Liver (tissue), 7 donors: ENCODE measurements at regions not wholly inside any gene's neighbourhood (a gene's known extent, or its start where the extent isn't known, plus 50 kb on each side); places are given as distances from the start of the nearest gene placed in this dataset.

ENCODE experiments used
- DNase-seq: peaks from one replicate; pipeline ENCODE4 v3.0.0-alpha.2; 2017; ENCODE audit warnings: low spot score
- H3K27ac ChIP-seq, 2 donors: one replicate each; pipeline ENCODE4 v1.7.0; 2013; ENCODE audit warnings: inconsistent platforms in 2 of 2, low read length in 2 of 2, control low read depth in 1 of 2, low read depth in 1 of 2, mild to moderate bottlenecking in 1 of 2
- H3K27me3 ChIP-seq, 4 donors: one replicate each; pipeline versions ENCODE4 v1.6.1 to v1.7.0; 2013; ENCODE audit warnings: low read length in 3 of 4, inconsistent platforms in 1 of 4, mild to moderate bottlenecking in 1 of 4, moderate library complexity in 1 of 4; ENCODE audit not compliant: control insufficient read depth in 4 of 4, insufficient read depth in 4 of 4
- H3K36me3 ChIP-seq, 4 donors: one replicate each; pipeline versions ENCODE4 v1.6.1 to v1.7.0; 2013; ENCODE audit warnings: low read length in 3 of 4, mild to moderate bottlenecking in 3 of 4, low read depth in 1 of 4, moderate library complexity in 1 of 4; ENCODE audit not compliant: control insufficient read depth in 4 of 4, insufficient read depth in 3 of 4
- H3K4me1 ChIP-seq, 4 donors: one replicate each; pipeline versions ENCODE4 v1.6.1 to v1.7.0; 2013; ENCODE audit warnings: low read length in 3 of 4, mild to moderate bottlenecking in 3 of 4, moderate library complexity in 1 of 4; ENCODE audit not compliant: control insufficient read depth in 4 of 4, insufficient read depth in 4 of 4
- H3K4me3 ChIP-seq, 3 donors: one replicate each; pipeline versions ENCODE4 v1.6.1 to v1.7.0; 2013; ENCODE audit warnings: low read length in 3 of 3, control low read depth in 1 of 3, low read depth in 1 of 3, mild to moderate bottlenecking in 1 of 3
- H3K9ac ChIP-seq, 2 donors: one replicate each; pipeline ENCODE4 v1.7.0; 2013; ENCODE audit warnings: low read length in 2 of 2, mild to moderate bottlenecking in 2 of 2, moderate library complexity in 2 of 2, control low read depth in 1 of 2, low read depth in 1 of 2
- H3K9me3 ChIP-seq, 4 donors: one replicate each; pipeline versions ENCODE4 v1.6.1 to v1.7.0; 2013; ENCODE audit warnings: low read length in 3 of 4; ENCODE audit not compliant: control insufficient read depth in 4 of 4
- EGR1 ChIP-seq, 2 donors: IDR thresholded peaks; 2 replicates each; pipeline ENCODE4 v1.6.1; 2016 to 2018; ENCODE audit warnings: antibody characterized with exemption in 2 of 2, low read depth in 2 of 2
- FOXA1 ChIP-seq: IDR thresholded peaks from 2 replicates; pipeline ENCODE4 v1.6.1; 2016; ENCODE audit warnings: antibody characterized with exemption
- GABPA ChIP-seq, 2 donors: IDR thresholded peaks in 1 of 2; conservative IDR thresholded peaks in 1 of 2; 2 replicates each; pipeline ENCODE4 v1.6.1; 2016; ENCODE audit warnings: antibody characterized with exemption in 2 of 2, mild to moderate bottlenecking in 1 of 2, moderate library complexity in 1 of 2
- HNF4A ChIP-seq, 2 donors: conservative IDR thresholded peaks; 2 replicates each; pipeline ENCODE4 v1.6.1; 2016; ENCODE audit warnings: antibody characterized with exemption in 2 of 2, mild to moderate bottlenecking in 2 of 2
- HNF4G ChIP-seq: IDR thresholded peaks from 2 replicates; pipeline ENCODE4 v1.6.1; 2016; ENCODE audit warnings: antibody characterized with exemption
- JUND ChIP-seq, 2 donors: IDR thresholded peaks; 2 replicates each; pipeline ENCODE4 v1.6.1; 2016; ENCODE audit warnings: antibody characterized with exemption in 2 of 2
- RAD21 ChIP-seq, 2 donors: IDR thresholded peaks; 2 replicates each; pipeline ENCODE4 v1.6.1; 2016; ENCODE audit warnings: antibody characterized with exemption in 2 of 2, mild to moderate bottlenecking in 2 of 2
- RXRA ChIP-seq, 2 donors: IDR thresholded peaks; 2 replicates each; pipeline ENCODE4 v1.6.1; 2017 to 2018; ENCODE audit warnings: antibody characterized with exemption in 2 of 2, mild to moderate bottlenecking in 1 of 2
- SP1 ChIP-seq: IDR thresholded peaks from 2 replicates; pipeline ENCODE4 v1.6.1; 2018; ENCODE audit warnings: antibody characterized with exemption, mild to moderate bottlenecking
- YY1 ChIP-seq: IDR thresholded peaks from 2 replicates; pipeline ENCODE4 v1.6.1; 2016; ENCODE audit warnings: antibody characterized with exemption, mild to moderate bottlenecking
- WGBS: extraction: QIAGEN DNeasy Blood & Tissue Kit; methylation state at CpG from one replicate; pipeline ENCODE4 v1.1.7; 2013; 5-methylcytosine and 5-hydroxymethylcytosine counted together
- TF ChIP-seq, protein P1 (sequence below): IDR thresholded peaks from 2 replicates; pipeline ENCODE4 v1.6.1; 2016; ENCODE audit warnings: antibody characterized with exemption
- TF ChIP-seq, protein P2 (sequence below): IDR thresholded peaks from 2 replicates; pipeline ENCODE4 v1.6.1; 2016; ENCODE audit warnings: antibody characterized with exemption
- TF ChIP-seq, protein P3 (sequence below): IDR thresholded peaks from 2 replicates; pipeline ENCODE4 v1.6.1; 2016; ENCODE audit warnings: antibody characterized with exemption
- donor health status: healthy.
- donor health status: healthy.
- donor health status: healthy.
- donor health status: healthy.

DNA sequence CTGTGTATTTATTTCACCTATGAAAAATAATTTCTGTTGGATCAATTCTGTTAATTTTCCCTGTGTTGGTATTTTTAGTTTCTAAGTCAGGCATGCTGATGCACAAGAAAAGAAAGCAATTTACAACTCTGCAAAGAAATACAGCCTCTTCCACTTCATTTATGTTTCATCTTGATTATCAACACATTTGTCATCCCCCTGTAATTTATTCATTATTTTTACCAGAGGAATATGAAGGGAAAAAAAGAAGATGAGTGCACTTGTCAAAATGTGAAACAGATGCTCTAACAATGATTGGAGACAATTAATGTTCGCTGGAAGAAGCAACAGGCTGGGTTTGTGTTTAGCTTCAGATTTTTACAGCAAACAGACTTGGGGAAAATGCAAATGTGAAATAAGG is 958.5 kb upstream of the SEL1L start (continued):
- TF ChIP-seq, protein P1, sequence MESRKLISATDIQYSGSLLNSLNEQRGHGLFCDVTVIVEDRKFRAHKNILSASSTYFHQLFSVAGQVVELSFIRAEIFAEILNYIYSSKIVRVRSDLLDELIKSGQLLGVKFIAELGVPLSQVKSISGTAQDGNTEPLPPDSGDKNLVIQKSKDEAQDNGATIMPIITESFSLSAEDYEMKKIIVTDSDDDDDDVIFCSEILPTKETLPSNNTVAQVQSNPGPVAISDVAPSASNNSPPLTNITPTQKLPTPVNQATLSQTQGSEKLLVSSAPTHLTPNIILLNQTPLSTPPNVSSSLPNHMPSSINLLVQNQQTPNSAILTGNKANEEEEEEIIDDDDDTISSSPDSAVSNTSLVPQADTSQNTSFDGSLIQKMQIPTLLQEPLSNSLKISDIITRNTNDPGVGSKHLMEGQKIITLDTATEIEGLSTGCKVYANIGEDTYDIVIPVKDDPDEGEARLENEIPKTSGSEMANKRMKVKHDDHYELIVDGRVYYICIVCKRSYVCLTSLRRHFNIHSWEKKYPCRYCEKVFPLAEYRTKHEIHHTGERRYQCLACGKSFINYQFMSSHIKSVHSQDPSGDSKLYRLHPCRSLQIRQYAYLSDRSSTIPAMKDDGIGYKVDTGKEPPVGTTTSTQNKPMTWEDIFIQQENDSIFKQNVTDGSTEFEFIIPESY: no peak

DNA sequence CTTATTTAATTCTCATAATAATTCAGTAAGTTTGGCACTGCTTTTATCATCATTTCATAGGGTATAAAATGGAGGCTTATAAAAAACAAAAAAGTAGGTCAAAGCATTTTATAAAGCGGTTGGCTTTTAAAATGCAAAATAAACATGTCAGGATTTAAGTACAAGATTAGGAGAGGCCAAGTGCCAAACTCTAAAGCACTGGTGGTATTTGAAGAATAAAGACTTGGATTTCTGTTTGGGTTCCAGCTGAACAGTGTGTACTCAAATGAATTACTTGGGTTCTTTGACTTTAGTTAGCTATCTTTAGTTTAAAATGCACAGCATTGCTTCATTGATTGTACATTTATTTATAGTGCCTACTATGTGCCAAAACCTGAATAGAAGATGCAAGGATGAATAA is 966.6 kb upstream of the SEL1L start:
- Histone ChIP-seq H3K9ac (no peak overlapping the region), H3K9me3 (no peaks in the 10 kb centered on the region), H3K4me3 (no peak overlapping the region), H3K36me3 (no peaks in the 10 kb centered on the region), H3K27ac (no peak overlapping the region), H3K4me1 (no peaks in the 10 kb centered on the region), H3K27me3 (no peaks in the 10 kb centered on the region)
- WGBS: 72% methylated on average over 1 of the region's 1 CpG
- TF ChIP-seq HNF4A (conservative IDR thresholded peaks at IDR 0.05) (no peak), RAD21 (IDR thresholded peaks at IDR 0.05) (no peak), YY1 (no peak)
- DNase-seq: no peak

DNA sequence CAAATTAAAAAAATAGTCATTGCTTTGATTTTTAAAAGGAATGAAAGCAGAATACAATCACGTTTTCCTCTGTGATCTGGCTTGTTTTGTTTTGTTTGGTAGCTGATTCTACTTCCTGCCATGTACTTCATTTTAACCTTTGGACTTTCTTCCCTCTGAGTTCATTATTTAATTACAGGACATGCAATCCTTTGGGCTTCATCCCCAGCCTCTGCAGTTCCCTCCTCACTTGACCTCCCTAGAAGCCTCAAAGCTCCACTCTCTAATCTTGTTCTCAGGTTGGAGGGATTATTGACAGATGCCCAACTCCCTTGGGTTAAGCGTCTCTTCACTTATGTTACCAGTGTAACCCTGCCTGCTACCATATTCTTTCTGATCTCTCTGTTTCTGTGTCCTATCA is 967.9 kb upstream of the SEL1L start:
- Histone ChIP-seq H3K4me3 (no peak overlapping the region), H3K9ac (no peak overlapping the region), H3K4me1 (no peaks in the 10 kb centered on the region), H3K36me3 (no peaks in the 10 kb centered on the region), H3K27me3 (no peaks in the 10 kb centered on the region), H3K9me3 (no peaks in the 10 kb centered on the region), H3K27ac (no peak overlapping the region)
- WGBS: 46% methylated on average over 2 of the region's 2 CpGs
- TF ChIP-seq EGR1 (IDR thresholded peaks at IDR 0.05; ENCODE audit: low read depth in 2 of 2) (no peak), JUND (IDR thresholded peaks at IDR 0.05) (no peak), SP1 (peak; percentile 37), HNF4A (conservative IDR thresholded peaks at IDR 0.05) (peak; percentile 38 to 60)
- DNase-seq: no peak

DNA sequence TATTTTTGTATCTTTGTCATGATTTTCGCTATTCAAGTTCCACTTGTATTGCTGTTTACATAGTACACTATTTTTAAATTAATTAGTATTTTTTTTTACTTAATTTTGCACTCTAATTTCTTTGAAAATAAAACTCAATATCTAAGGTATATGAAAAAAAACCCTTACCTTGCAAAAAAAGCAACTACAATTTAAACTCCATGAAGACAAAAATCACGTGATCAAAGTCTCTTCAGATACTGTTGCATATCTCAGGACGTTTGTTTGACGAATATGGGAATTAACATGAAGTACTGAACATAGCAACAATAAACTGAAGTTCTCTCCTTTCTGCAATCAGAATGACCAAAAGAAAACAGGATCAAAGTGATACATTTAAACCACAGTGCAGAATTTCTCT is 968.4 kb upstream of the SEL1L start:
- Histone ChIP-seq H3K9ac (no peak overlapping the region), H3K4me3 (no peak overlapping the region), H3K27me3 (no peaks in the 10 kb centered on the region), H3K4me1 (no peaks in the 10 kb centered on the region), H3K9me3 (no peaks in the 10 kb centered on the region), H3K27ac (no peak overlapping the region), H3K36me3 (no peaks in the 10 kb centered on the region)
- DNase-seq: no peak
- 79% methylated on average over 4 of the region's 4 CpGs for WGBS
- TF ChIP-seq, protein P2, sequence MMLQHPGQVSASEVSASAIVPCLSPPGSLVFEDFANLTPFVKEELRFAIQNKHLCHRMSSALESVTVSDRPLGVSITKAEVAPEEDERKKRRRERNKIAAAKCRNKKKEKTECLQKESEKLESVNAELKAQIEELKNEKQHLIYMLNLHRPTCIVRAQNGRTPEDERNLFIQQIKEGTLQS: no peak
- TF ChIP-seq, protein P1: no peak
- TF ChIP-seq SP1 (no peak), HNF4G (no peak), GABPA (IDR thresholded peaks at IDR 0.05 in 1 of 2, conservative IDR thresholded peaks at IDR 0.05 in 1 of 2) (no peak), JUND (IDR thresholded peaks at IDR 0.05) (no peak), YY1 (no peak), FOXA1 (no peak), RXRA (IDR thresholded peaks at IDR 0.05) (no peak)
- TF ChIP-seq, protein P3, sequence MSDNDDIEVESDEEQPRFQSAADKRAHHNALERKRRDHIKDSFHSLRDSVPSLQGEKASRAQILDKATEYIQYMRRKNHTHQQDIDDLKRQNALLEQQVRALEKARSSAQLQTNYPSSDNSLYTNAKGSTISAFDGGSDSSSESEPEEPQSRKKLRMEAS: no peak
